AG09309 (cell line): ENCODE measurements at regions not wholly inside any gene's neighbourhood (a gene's known extent, or its start where the extent isn't known, plus 50 kb on each side); places are given as distances from the start of the nearest gene placed in this dataset.
"Not testable (repeated sequence)": the region's sequence is repeated elsewhere in the genome, so short reads cannot be mapped to it uniquely, and the experiment has no call there.

Source experiments
- DNase-seq: peaks from one replicate; pipeline ENCODE4 v3.0.0-alpha.2; 2010; ENCODE audit warnings: low read depth
- H3K4me3 ChIP-seq: 2 replicates; pipeline ENCODE4 v1.5.1; 2011; ENCODE audit warnings: mild to moderate bottlenecking, low read depth, low read length, moderate library complexity; ENCODE audit not compliant: control insufficient read depth
- CTCF ChIP-seq: IDR thresholded peaks from 2 replicates; pipeline ENCODE4 v1.5.1; 2011; ENCODE audit warnings: mild to moderate bottlenecking, low read depth, low read length, inconsistent platforms; ENCODE audit not compliant: insufficient read depth, control insufficient read depth; ENCODE audit errors: missing control alignments

GRCh38 chr5:57002959-57003485 is 51.1 kb upstream of the MIER3 start:
- DNase-seq = no peak
- no peak for TF ChIP-seq CTCF
- H3K4me3 ChIP-seq = no peak overlapping the region

GRCh38 chr5:57003566-57003965 is 51.6 kb upstream of the MIER3 start:
- not testable (repeated sequence) for DNase-seq, H3K4me3 ChIP-seq

GRCh38 chr5:57004800-57005199 is 52.9 kb upstream of the MIER3 start:
- TF ChIP-seq CTCF = no peak
- H3K4me3 ChIP-seq = no peak overlapping the region
- no peak for DNase-seq

- DNase-seq = no peak
- TF ChIP-seq CTCF = no peak
- H3K4me3 ChIP-seq = no peak overlapping the region
These were observed 55.4 kb upstream of the MIER3 start for GRCh38 chr5:57007344-57007743.

GRCh38 chr5:57009811-57010210 is 57.9 kb upstream of the MIER3 start:
- no peak for TF ChIP-seq CTCF
- DNase-seq = no peak
- H3K4me3 ChIP-seq = no peak overlapping the region

GRCh38 chr5:57010786-57011185 is 58.9 kb upstream of the MIER3 start:
- no peak for TF ChIP-seq CTCF
- no peak for DNase-seq
- no peak overlapping the region for H3K4me3 ChIP-seq

- H3K4me3 ChIP-seq = no peak overlapping the region
- DNase-seq = no peak
- no peak for TF ChIP-seq CTCF
These were observed 60.6 kb upstream of the MIER3 start for GRCh38 chr5:57012511-57012910.
